SJCRH30 (cell line): ENCODE measurements at regions not wholly inside any gene's neighbourhood (a gene's known extent, or its start where the extent isn't known, plus 50 kb on each side); places are given as distances from the start of the nearest gene placed in this dataset.

Experiments used
- DNase-seq, 2 experiments: peaks; one replicate each; pipeline ENCODE4 v3.0.0-alpha.2; 2015 to 2020
- H3K27ac ChIP-seq: fragments of 250-450 bp; sonication (Bioruptor Pico); 2 replicates; pipeline ENCODE4 v1.5.1; 2020; ENCODE audit warnings: mild to moderate bottlenecking, moderate library complexity
- H3K27me3 ChIP-seq: fragments of 250-450 bp; sonication (Bioruptor Pico); 2 replicates; pipeline ENCODE4 v1.5.1; 2020; ENCODE audit warnings: mild to moderate bottlenecking, moderate library complexity
- H3K36me3 ChIP-seq: fragments of 250-450 bp; sonication (Bioruptor Pico); 2 replicates; pipeline ENCODE4 v1.5.1; 2020; ENCODE audit warnings: mild to moderate bottlenecking, moderate library complexity
- H3K4me1 ChIP-seq: fragments of 250-450 bp; sonication (Bioruptor Pico); 2 replicates; pipeline ENCODE4 v1.5.1; 2020; ENCODE audit warnings: mild to moderate bottlenecking, moderate library complexity
- H3K4me3 ChIP-seq: fragments of 250-450 bp; sonication (Bioruptor Pico); 2 replicates; pipeline ENCODE4 v1.5.1; 2020; ENCODE audit warnings: mild to moderate bottlenecking, moderate library complexity
- H3K9me3 ChIP-seq: fragments of 250-450 bp; sonication (Bioruptor Pico); replicated peaks from 2 replicates; pipeline ENCODE4 v1.5.1; 2020; ENCODE audit warnings: mild to moderate bottlenecking, moderate library complexity

DNA sequence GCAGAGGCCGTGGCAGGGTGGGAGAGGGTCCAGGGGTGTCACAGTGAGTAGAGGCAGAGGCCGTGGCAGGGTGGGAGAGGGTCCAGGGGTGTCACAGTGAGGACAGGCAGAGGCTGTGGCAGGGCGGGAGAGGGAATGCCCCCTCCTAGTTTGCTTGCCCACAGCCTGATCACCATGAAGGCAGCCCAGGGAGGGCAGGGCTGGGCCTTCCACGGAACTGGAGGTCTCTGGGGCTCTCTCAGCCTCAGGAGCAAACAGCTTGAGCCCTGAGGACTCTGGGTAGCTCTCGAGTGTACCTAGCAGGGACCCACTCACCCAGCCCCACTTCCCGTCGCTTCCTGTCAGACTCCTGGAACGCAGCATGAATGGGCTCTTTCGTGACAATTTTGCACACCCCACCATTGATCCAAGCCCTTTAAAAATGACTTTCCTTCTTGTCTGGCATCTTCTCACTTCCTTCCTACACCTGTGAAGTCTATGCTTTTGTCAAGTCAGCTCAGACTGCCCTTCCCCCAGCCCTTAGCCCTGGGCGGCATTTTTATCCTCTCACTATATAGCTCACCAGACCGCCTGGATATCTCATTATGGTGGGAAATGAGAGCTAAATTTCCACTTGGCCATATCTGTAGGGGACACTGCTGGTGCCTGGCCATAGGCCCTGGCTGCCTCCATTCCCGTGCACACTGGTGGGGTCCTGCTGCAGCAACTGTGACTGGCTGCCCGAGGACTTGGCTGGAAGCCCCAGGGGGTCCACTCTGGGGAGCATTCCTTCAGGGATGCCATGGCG is 140.3 kb downstream of the CDC5L start:
- peaks cover 6% of the 10 kb centered on the region; the same call in 1 of the 2 replicates for H3K4me1 ChIP-seq
- no peak for DNase-seq

DNA sequence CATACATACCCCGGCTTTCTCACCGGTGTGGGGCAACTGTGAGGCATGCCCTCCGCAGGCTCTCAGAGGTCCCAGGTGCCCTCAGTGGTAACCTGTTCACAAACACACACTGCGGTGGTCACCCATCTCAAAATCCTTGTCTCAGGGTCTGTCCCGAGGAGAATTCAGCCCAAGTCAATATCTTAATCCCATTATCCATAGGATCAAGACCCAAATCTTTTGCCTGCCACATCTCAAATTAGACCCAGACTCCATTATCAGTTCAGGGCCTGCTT is 140.8 kb downstream of the CDC5L start:
- no peak for DNase-seq

More for the DNA sequence above, 140.3 kb downstream of the CDC5L start:
- Histone ChIP-seq H3K9me3 (no peaks in the 10 kb centered on the region), H3K4me3 (no peak overlapping the region), H3K27ac (no peak overlapping the region), H3K36me3 (no peaks in the 10 kb centered on the region), H3K27me3 (no peaks in the 10 kb centered on the region)

DNA sequence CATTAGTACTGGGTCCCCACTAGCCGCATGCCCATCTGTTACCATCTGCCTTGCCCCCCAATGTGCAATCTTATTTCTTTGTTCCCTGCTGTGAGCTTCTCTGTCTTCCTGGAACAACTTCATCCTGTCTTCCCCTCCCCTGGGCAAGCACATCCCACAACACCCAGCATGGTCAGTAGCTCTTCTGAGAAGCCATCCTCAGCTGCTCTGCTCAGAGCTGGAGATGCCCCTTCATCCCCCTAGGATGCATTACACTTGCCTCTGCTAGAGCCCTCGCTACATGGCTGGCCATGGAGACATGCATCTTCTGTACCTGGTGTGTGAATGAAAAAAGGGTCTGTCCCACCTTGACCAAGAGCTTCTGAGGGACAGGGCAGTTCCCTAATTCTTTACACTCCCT is 141.2 kb downstream of the CDC5L start:
- H3K9me3 ChIP-seq = no peaks in the 10 kb centered on the region
- DNase-seq = no peak
- H3K27ac ChIP-seq = no peak overlapping the region
- H3K36me3 ChIP-seq = no peaks in the 10 kb centered on the region
- H3K4me1 ChIP-seq = peaks cover 6% of the 10 kb centered on the region; the same call in 1 of the 2 replicates
- H3K27me3 ChIP-seq = no peaks in the 10 kb centered on the region
- H3K4me3 ChIP-seq = no peak overlapping the region

More for the DNA sequence above, 140.8 kb downstream of the CDC5L start:
- H3K4me3 ChIP-seq = no peak overlapping the region
- no peaks in the 10 kb centered on the region for H3K27me3 ChIP-seq
- H3K9me3 ChIP-seq = no peaks in the 10 kb centered on the region
- H3K4me1 ChIP-seq = peaks cover 6% of the 10 kb centered on the region; the same call in 1 of the 2 replicates
- no peaks in the 10 kb centered on the region for H3K36me3 ChIP-seq
- H3K27ac ChIP-seq = no peak overlapping the region

DNA sequence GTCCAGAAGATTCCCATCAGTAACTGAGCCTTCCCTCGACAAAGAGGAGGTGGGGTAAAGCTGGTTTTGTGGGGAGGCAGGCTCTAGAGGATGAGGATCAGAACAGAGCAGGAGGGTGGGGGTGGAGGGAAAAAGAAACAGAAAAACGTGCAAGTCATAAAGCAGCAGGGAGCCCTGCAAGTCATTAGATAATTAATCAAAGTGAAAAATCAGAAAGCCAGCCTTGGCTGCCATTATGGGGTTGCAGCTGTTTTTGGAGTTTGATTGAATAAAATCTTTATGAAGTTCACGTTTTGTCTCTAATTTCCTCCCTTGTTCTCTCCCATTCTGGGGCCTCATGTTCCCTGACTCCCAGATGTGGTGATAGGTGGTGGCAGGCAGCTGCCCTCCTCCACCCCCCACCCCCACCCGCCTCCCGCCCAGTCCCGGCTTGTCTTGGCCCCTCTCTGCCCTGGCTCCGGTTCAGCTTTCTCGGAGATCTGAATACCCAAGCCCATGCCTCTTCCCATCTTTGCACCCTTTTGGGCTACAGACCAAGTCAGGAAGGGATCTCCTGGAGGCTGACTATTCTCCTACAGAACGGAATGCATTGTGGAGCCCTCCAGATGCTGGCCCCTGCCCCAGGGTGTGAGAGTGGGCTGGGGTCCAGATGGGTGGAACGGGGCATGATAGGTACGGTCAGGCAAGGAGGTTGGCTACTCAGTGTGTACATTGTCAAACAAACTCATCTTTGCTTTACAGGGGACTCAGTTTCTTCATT is 141.8 kb downstream of the CDC5L start:
- H3K36me3 ChIP-seq = no peaks in the 10 kb centered on the region
- H3K9me3 ChIP-seq = no peaks in the 10 kb centered on the region
- no peak overlapping the region for H3K27ac ChIP-seq
- H3K4me1 ChIP-seq = peaks cover 6% of the 10 kb centered on the region; the same call in 1 of the 2 replicates
- H3K27me3 ChIP-seq = no peaks in the 10 kb centered on the region
- DNase-seq = no peak
- H3K4me3 ChIP-seq = no peak overlapping the region

DNA sequence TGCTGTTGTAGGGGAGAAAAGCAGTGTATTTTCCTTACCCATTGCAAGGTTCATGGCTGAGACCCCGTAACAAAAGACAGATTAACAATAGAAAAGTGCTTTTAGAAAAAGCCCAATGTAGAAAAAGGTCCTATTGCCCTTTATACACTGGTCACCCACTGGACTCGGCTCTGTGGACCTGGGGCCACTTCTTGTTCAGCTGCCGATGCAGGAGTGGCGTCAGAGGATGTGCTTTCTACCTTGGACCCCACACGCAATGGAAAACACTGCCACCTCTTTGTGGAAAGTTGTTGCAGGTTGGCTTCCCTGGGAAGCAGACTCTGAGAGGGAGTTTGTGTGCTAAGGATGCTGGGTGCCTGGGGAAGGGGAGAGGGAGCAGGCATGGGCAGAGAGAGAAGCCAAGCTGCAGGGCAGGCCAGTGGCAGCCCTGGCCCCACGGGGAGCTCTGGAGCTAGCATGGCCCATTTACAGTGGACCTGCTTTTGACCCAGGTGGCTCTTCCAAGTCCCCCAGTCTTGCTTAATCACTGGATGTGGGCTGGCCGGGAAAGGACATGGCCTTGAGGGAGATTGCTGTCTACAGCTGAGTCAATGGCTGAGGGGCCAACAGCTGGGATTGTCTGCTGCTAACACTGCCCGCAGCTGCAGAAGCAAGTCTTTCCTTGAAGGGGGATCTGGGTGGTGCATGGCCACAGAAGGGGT is 142.9 kb downstream of the CDC5L start:
- DNase-seq = peak; percentile 19 to 43
- Histone ChIP-seq H3K27me3 (no peaks in the 10 kb centered on the region), H3K4me1 (peaks cover 6% of the 10 kb centered on the region; the same call in 1 of the 2 replicates), H3K9me3 (no peaks in the 10 kb centered on the region), H3K36me3 (no peaks in the 10 kb centered on the region), H3K4me3 (no peak overlapping the region), H3K27ac (no peak overlapping the region)

DNA sequence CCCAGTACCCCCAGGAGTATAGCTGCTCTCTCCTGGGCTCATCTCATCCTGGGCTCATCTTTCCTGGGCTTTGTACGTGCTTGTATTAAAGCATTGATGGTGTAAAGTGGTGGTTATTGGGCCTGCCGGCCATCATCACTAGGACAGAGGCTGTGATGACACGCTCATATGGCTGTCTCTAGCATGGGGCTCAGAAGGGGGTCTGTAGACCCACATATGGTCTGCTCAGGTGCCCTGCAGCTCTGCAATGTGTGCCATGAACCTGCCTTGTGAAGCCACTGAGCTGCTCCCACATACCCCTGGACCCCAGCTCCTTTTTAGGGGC is 143.4 kb downstream of the CDC5L start:
- Histone ChIP-seq H3K9me3 (no peaks in the 10 kb centered on the region), H3K4me1 (peaks cover 6% of the 10 kb centered on the region; the same call in 1 of the 2 replicates), H3K36me3 (no peaks in the 10 kb centered on the region), H3K27me3 (no peaks in the 10 kb centered on the region), H3K27ac (no peak overlapping the region), H3K4me3 (no peak overlapping the region)
- DNase-seq = no peak

DNA sequence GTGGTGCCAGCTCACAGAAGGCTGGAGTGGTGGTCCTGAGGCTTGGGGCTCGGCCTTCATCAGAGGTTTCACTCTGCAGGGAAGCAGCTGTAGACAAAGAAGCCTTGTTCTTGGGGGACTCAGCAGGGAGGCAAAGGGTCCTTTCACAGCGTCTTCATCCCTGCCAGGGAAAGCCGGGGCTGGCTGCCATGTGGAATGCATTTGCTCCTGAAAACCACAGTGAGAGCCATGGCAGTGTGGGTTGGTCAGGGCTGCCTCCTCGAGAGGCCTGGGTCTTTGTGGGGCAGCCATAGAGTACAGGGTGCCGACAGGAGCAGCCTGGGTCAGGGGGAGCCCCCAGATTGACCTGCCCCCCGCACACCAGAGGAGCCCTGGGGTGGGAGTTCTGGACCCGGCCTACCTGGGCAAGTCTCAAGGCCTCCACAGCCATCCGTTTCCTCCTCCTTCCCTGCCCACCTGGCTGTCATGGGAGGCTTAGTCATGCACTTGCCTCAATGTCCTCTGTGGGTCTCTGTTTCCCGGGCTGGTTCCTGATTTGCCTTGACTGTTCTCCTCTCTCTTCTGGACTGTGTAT is 144.0 kb downstream of the CDC5L start:
- H3K27me3 ChIP-seq = no peaks in the 10 kb centered on the region
- H3K36me3 ChIP-seq = no peaks in the 10 kb centered on the region
- H3K4me1 ChIP-seq = peaks cover 6% of the 10 kb centered on the region; the same call in 1 of the 2 replicates
- H3K9me3 ChIP-seq = no peaks in the 10 kb centered on the region
- no peak overlapping the region for H3K27ac ChIP-seq
- DNase-seq = peak; percentile 27 to 53
- H3K4me3 ChIP-seq = no peak overlapping the region

DNA sequence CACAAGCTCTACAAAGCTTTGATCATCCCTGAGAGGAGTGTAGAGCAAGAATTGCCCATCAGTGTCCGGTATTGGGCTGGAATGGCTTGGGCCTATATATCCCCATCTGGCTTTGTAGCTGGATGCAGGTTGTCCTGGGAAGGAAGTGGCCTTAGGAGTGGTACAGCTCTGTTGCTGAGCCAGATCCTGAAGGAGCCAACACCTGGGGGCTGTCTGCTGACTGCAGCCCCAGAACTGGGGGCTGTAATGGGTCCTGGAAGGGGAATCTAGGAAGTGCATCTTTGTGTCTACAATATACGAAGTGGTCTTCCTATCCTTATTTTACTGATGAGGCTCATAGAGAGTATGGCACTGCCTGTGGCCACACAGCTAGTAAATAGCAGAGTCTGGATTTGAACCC is 145.9 kb downstream of the CDC5L start:
- Histone ChIP-seq H3K9me3 (no peaks in the 10 kb centered on the region), H3K4me3 (no peak overlapping the region), H3K27ac (no peak overlapping the region), H3K4me1 (peaks cover 6% of the 10 kb centered on the region; the same call in 1 of the 2 replicates), H3K27me3 (no peaks in the 10 kb centered on the region), H3K36me3 (no peaks in the 10 kb centered on the region)
- no peak for DNase-seq

DNA sequence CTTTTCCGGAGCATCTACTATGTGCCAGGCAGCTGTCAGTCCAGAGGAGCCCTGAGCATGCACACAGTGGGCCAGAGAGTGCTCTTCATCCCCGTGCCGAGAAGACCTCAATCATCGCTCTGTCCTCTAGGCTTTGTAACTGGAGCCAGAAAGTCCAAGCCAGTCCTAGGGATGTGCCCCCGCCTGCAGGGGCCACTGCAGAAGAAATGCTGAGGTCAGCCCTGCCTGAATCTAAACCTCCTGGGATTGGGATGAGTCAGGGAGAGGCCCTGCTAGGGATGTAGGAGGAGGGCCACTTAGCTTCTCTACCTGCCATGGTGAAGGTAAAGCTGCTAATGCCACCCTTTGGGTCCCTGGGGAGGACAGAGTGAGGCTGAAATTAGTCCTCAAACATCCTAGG is 146.8 kb downstream of the CDC5L start:
- no peaks in the 10 kb centered on the region for H3K27me3 ChIP-seq
- H3K9me3 ChIP-seq = no peaks in the 10 kb centered on the region
- no peak for DNase-seq
- no peaks in the 10 kb centered on the region for H3K36me3 ChIP-seq
- no peak overlapping the region for H3K27ac ChIP-seq
- no peak overlapping the region for H3K4me3 ChIP-seq
- H3K4me1 ChIP-seq = peaks cover 6% of the 10 kb centered on the region; the same call in 1 of the 2 replicates

DNA sequence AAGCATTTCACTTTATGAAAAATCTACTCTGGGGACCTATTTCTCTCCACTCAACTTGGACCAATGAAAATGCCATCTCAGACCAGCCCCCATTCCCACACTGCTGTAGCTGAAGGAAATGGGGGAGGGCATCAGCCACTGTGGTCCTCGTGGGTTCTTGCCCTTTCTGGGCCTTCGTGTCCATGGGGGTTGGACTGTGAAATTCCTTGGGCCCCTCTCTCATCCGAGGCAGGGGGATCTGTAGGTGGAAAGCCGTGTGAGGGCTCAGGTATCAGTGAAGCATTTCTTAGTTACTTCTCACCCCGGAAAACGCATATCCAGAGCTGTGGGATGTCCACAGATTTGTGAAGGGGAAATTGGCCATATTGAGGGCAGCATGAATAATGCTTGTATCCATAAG is 147.9 kb downstream of the CDC5L start:
- peaks cover 6% of the 10 kb centered on the region; the same call in 1 of the 2 replicates for H3K4me1 ChIP-seq
- DNase-seq = no peak

DNA sequence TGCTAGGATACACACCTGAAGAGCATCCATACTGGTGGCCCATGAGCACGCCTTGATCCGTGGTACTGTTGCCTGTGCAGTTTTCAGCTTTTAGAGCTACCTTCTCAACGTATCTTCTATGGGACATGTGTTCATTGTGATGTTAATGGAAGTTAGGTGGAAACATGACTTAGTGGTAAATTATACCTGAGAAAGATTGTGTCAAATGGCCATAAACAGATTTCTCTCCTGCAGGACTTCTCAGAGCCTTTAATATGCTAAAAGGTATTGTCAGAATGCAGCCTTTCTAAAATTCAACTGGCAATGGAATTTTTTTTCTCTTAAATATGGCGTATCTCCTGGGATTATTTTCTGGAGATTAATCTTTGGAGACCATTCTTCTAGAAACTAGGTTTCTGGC is 148.5 kb downstream of the CDC5L start:
- no peak for DNase-seq
- H3K9me3 ChIP-seq = no peaks in the 10 kb centered on the region
- no peak overlapping the region for H3K4me3 ChIP-seq
- H3K27ac ChIP-seq = no peak overlapping the region
- H3K36me3 ChIP-seq = no peaks in the 10 kb centered on the region
- peaks cover 2% of the 10 kb centered on the region; the same call in 1 of the 2 replicates for H3K4me1 ChIP-seq
- no peaks in the 10 kb centered on the region for H3K27me3 ChIP-seq

More for the DNA sequence above, 147.9 kb downstream of the CDC5L start:
- Histone ChIP-seq H3K27me3 (no peaks in the 10 kb centered on the region), H3K4me3 (no peak overlapping the region), H3K9me3 (no peaks in the 10 kb centered on the region), H3K27ac (no peak overlapping the region), H3K36me3 (no peaks in the 10 kb centered on the region)

DNA sequence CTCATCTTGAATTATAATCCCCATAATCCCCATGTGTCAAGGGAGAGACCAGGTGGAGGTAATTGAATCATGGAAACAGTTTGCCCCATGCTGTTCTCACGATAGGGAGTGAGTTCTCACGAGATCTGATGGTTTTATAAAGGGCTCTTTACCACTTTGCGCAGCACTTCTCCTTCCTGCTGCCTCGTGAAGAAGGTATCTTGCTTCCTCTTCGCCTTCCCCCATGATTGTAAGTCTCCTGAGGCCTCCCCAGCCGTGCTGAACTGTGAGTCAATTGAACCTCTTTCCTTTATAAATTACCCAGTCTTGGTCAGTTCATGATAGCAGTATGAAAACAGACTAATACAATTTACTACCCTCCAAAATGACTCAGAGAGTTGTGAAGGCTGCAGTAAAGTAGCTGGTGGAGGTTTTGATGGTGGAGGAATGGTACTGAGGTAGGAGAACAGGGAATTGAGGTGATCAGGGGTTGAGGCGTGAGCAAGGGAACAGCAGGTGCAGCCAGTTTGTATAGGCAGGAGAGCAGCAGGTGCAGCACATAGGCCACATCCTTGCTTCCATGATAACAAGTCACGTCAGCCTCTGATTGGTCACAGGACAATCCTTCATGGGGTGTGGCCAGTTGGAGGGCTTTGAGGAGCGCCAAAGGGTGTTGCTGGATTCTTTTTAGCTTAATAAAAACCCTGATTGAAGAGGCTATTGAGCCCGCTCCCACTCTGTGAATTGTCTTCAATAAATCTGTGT is 150.0 kb downstream of the CDC5L start:
- Histone ChIP-seq H3K4me1 (peaks cover under 1% of the 10 kb centered on the region; the same call in 1 of the 2 replicates), H3K4me3 (no peak overlapping the region), H3K36me3 (no peaks in the 10 kb centered on the region), H3K9me3 (no peaks in the 10 kb centered on the region), H3K27ac (no peak overlapping the region), H3K27me3 (no peaks in the 10 kb centered on the region)
- no peak for DNase-seq

DNA sequence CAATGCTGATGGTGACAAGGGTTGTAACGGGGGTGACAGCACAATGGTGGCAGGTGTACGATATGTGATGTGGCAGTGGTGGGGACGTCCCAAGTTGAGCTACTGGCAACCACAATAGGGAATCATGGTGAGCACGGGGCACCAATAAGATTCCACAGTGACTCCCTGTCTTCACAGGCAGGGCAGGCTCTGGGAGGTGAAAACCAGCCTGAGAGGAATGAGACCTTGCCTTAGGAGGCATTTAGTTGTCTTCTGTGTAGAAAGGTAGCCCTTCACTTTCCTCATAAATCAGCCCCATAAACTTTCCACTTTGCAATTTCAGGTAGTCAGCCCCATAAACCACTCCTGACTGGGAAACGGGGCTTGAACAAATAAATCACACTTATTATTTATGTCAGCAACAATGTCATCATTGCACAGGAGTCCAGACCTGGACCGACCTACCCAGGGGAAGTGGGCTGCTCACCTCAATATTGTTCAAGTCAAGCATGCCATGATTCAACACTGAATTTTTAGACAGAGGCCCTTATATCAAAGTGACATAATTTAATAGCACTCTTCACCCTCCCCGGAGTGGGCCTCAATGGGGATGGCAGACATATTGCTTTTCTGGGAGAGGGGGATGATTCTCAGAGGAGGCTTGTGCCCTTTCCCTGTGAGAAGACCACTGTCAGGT is 150.8 kb downstream of the CDC5L start:
- Histone ChIP-seq H3K36me3 (no peaks in the 10 kb centered on the region), H3K27me3 (no peaks in the 10 kb centered on the region), H3K9me3 (no peaks in the 10 kb centered on the region), H3K4me1 (peaks cover 3% of the 10 kb centered on the region; the same call in 1 of the 2 replicates), H3K4me3 (no peak overlapping the region), H3K27ac (no peak overlapping the region)
- no peak for DNase-seq

DNA sequence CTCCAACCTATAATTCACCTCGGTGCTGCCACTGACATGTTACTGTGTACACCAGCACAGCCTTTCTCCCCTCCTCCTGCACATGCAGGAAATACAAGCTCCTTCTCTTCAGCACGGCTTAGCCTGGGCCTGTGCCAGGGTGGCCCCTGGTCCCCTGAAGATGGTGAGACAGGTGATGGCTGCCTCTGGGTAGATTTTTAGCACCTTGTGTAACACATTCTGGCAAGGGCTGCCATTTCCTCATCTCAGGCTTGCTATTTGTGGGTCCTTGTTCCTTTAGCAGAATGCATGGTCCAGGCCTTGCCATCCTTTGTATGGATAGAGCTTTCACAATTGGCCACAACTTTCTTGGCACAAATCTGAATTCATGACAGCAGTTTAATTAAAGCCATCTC is 151.3 kb downstream of the CDC5L start:
- H3K9me3 ChIP-seq = no peaks in the 10 kb centered on the region
- DNase-seq = no peak
- no peaks in the 10 kb centered on the region for H3K27me3 ChIP-seq
- H3K36me3 ChIP-seq = no peaks in the 10 kb centered on the region
- H3K27ac ChIP-seq = no peak overlapping the region
- no peak overlapping the region for H3K4me3 ChIP-seq
- peaks cover 3% of the 10 kb centered on the region; the same call in 1 of the 2 replicates for H3K4me1 ChIP-seq
